A673 (cell line): ENCODE measurements at regions not wholly inside any gene's neighbourhood (a gene's known extent, or its start where the extent isn't known, plus 50 kb on each side); places are given as distances from the start of the nearest gene placed in this dataset.

Source experiments
- CTCF ChIP-seq: fragments of 300-800, 200-600 bp; sonication (generic); conservative IDR thresholded peaks from 2 replicates; pipeline ENCODE4 v1.5.1; 2017; ENCODE audit warnings: low read depth, mild to moderate bottlenecking, antibody characterized with exemption, low read length, moderate library complexity, mixed read lengths
- EZH2 ChIP-seq: fragments of 200-600 bp; sonication (generic); IDR thresholded peaks from 2 replicates; pipeline ENCODE4 v1.6.1; 2017; ENCODE audit warnings: borderline replicate concordance, low read depth, mild to moderate bottlenecking, mixed read lengths, antibody characterized with exemption, low read length; ENCODE audit not compliant: poor library complexity, severe bottlenecking

GRCh38 chr21:33152732-33153130 is 77.0 kb upstream of the IFNAR2 start:
- TF ChIP-seq EZH2 (no peak), CTCF (no peak)
